ENCODE measurements at regions not wholly inside any gene's neighbourhood (a gene's known extent, or its start where the extent isn't known, plus 50 kb on each side); places are given as distances from the start of the nearest gene placed in this dataset.

GRCh38 chr10:54983255-54983654 is 182.2 kb upstream of the PCDH15 start:
- TF ChIP-seq OSR1 (CRISPR knock-in tag; IDR thresholded peaks at IDR 0.05) (no peak), TOX (CRISPR knock-in tag; IDR thresholded peaks at IDR 0.05; ENCODE audit: borderline replicate concordance) (no peak), ZFP3 (CRISPR knock-in tag; IDR thresholded peaks at IDR 0.05) (no peak), ARNTL (CRISPR knock-in tag; IDR thresholded peaks at IDR 0.05; ENCODE audit: borderline replicate concordance, low read depth) (no peak)
- TF ChIP-seq, protein P1, sequence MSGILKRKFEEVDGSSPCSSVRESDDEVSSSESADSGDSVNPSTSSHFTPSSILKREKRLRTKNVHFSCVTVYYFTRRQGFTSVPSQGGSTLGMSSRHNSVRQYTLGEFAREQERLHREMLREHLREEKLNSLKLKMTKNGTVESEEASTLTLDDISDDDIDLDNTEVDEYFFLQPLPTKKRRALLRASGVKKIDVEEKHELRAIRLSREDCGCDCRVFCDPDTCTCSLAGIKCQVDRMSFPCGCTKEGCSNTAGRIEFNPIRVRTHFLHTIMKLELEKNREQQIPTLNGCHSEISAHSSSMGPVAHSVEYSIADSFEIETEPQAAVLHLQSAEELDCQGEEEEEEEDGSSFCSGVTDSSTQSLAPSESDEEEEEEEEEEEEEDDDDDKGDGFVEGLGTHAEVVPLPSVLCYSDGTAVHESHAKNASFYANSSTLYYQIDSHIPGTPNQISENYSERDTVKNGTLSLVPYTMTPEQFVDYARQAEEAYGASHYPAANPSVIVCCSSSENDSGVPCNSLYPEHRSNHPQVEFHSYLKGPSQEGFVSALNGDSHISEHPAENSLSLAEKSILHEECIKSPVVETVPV (CRISPR knock-in tag; IDR thresholded peaks at IDR 0.05): no peak
- TF ChIP-seq, protein P2, sequence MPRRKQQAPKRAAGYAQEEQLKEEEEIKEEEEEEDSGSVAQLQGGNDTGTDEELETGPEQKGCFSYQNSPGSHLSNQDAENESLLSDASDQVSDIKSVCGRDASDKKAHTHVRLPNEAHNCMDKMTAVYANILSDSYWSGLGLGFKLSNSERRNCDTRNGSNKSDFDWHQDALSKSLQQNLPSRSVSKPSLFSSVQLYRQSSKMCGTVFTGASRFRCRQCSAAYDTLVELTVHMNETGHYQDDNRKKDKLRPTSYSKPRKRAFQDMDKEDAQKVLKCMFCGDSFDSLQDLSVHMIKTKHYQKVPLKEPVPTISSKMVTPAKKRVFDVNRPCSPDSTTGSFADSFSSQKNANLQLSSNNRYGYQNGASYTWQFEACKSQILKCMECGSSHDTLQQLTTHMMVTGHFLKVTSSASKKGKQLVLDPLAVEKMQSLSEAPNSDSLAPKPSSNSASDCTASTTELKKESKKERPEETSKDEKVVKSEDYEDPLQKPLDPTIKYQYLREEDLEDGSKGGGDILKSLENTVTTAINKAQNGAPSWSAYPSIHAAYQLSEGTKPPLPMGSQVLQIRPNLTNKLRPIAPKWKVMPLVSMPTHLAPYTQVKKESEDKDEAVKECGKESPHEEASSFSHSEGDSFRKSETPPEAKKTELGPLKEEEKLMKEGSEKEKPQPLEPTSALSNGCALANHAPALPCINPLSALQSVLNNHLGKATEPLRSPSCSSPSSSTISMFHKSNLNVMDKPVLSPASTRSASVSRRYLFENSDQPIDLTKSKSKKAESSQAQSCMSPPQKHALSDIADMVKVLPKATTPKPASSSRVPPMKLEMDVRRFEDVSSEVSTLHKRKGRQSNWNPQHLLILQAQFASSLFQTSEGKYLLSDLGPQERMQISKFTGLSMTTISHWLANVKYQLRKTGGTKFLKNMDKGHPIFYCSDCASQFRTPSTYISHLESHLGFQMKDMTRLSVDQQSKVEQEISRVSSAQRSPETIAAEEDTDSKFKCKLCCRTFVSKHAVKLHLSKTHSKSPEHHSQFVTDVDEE (CRISPR knock-in tag; IDR thresholded peaks at IDR 0.05): no peak
